ENCODE measurements at regions not wholly inside any gene's neighbourhood (a gene's known extent, or its start where the extent isn't known, plus 50 kb on each side); places are given as distances from the start of the nearest gene placed in this dataset.

DNA sequence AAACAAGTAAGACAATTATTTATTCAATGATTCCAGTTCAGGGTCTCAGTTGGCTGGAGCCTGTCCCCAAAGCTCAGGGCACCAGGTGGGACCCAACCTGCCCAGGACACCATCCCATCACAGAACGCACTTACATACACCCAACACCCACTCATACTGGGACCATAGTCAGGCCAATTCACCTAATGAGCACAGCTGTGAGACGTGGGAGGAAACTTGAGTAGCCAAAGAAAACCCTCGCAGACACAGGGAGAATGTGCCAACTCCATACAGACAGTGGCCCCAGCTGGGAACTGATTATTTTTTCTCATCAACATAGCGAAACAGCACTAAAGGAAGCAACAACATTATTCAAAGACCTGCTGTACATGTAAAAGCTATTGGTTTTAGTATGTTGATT, 58.6 kb upstream of the DOK5 start:
- TF ChIP-seq, protein P1, sequence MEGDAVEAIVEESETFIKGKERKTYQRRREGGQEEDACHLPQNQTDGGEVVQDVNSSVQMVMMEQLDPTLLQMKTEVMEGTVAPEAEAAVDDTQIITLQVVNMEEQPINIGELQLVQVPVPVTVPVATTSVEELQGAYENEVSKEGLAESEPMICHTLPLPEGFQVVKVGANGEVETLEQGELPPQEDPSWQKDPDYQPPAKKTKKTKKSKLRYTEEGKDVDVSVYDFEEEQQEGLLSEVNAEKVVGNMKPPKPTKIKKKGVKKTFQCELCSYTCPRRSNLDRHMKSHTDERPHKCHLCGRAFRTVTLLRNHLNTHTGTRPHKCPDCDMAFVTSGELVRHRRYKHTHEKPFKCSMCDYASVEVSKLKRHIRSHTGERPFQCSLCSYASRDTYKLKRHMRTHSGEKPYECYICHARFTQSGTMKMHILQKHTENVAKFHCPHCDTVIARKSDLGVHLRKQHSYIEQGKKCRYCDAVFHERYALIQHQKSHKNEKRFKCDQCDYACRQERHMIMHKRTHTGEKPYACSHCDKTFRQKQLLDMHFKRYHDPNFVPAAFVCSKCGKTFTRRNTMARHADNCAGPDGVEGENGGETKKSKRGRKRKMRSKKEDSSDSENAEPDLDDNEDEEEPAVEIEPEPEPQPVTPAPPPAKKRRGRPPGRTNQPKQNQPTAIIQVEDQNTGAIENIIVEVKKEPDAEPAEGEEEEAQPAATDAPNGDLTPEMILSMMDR (optimal IDR thresholded peaks at IDR 0.05 in 1 of 3, IDR thresholded peaks at IDR 0.05 in 1 of 3, conservative IDR thresholded peaks at IDR 0.05 in 1 of 3; ENCODE audit: extremely low read depth in 1 of 3, insufficient read depth in 2 of 3, low read length in 3 of 3), result no peak
- TF ChIP-seq EZH2 (IDR thresholded peaks at IDR 0.05; ENCODE audit: low read length), result no peak

Measured in keratinocyte (primary cell).